RWPE2 (cell line): ENCODE measurements at regions not wholly inside any gene's neighbourhood (a gene's known extent, or its start where the extent isn't known, plus 50 kb on each side); places are given as distances from the start of the nearest gene placed in this dataset.

Source experiments
- ATAC-seq: fragments of 200-7000 bp; cut with Tn5 transposase; 3 replicates; pipeline ENCODE4 v1.9.1; 2021; ENCODE audit warnings: low read depth
- DNase-seq: peaks from one replicate; pipeline ENCODE4 v3.0.0-alpha.2; 2020; ENCODE audit warnings: low spot score
- H3K27ac ChIP-seq: fragments of 450-650 bp; 2 replicates; pipeline ENCODE4 v1.5.1; 2017; ENCODE audit warnings: mild to moderate bottlenecking; ENCODE audit not compliant: poor library complexity, severe bottlenecking
- H3K27me3 ChIP-seq: fragments of 250-450 bp; sonication (Bioruptor Pico); 2 replicates; pipeline ENCODE4 v1.5.1; 2021; ENCODE audit warnings: mild to moderate bottlenecking, moderate library complexity; ENCODE audit not compliant: insufficient read depth, poor library complexity, severe bottlenecking
- H3K36me3 ChIP-seq: fragments of 250-450 bp; sonication (Bioruptor Pico); 2 replicates; pipeline ENCODE4 v1.5.1; 2020; ENCODE audit warnings: low read depth, mild to moderate bottlenecking, moderate library complexity
- H3K4me1 ChIP-seq: fragments of 250-450 bp; sonication (Bioruptor Pico); 2 replicates; pipeline ENCODE4 v1.5.1; 2021; ENCODE audit warnings: mild to moderate bottlenecking, moderate library complexity; ENCODE audit not compliant: insufficient read depth, poor library complexity, severe bottlenecking
- H3K4me3 ChIP-seq: fragments of 250-450 bp; sonication (Bioruptor Pico); 2 replicates; pipeline ENCODE4 v1.5.1; 2021; ENCODE audit warnings: mild to moderate bottlenecking, moderate library complexity; ENCODE audit not compliant: severe bottlenecking
- H3K9me3 ChIP-seq: fragments of 250-450 bp; sonication (Bioruptor Pico); 2 replicates; pipeline ENCODE4 v1.5.1; 2021; ENCODE audit warnings: mild to moderate bottlenecking, moderate library complexity; ENCODE audit not compliant: severe bottlenecking
- TF ChIP-seq, protein P1 (sequence below): fragments of 450-650 bp; IDR thresholded peaks from one replicate; pipeline ENCODE4 v1.5.1; 2017; ENCODE audit warnings: mild to moderate bottlenecking, moderate library complexity; ENCODE audit not compliant: poor library complexity, severe bottlenecking

DNA sequence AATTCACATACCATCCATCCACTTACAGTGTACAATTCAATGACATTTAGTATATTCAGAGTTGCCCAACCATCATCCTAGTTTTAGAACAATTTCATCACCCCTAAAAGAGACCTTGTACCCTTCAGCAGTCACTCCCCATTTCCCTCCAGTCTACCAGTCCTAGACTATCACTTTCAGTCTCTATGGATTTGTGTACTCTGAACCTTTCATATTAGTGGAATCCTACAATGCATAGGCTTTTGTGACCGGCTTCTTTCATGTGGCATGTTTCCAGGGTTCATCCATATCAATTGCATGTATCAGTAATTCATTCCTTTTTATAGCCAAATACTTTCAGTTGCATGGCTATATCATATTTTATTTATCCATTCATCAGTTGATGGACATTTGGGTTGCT is 53.5 kb upstream of the SEMA3E start:
- Histone ChIP-seq H3K9me3 (no peaks in the 10 kb centered on the region), H3K27ac (no peak overlapping the region), H3K4me1 (no peaks in the 10 kb centered on the region), H3K4me3 (no peak overlapping the region), H3K27me3 (no peaks in the 10 kb centered on the region), H3K36me3 (no peaks in the 10 kb centered on the region)
- TF ChIP-seq, protein P1, sequence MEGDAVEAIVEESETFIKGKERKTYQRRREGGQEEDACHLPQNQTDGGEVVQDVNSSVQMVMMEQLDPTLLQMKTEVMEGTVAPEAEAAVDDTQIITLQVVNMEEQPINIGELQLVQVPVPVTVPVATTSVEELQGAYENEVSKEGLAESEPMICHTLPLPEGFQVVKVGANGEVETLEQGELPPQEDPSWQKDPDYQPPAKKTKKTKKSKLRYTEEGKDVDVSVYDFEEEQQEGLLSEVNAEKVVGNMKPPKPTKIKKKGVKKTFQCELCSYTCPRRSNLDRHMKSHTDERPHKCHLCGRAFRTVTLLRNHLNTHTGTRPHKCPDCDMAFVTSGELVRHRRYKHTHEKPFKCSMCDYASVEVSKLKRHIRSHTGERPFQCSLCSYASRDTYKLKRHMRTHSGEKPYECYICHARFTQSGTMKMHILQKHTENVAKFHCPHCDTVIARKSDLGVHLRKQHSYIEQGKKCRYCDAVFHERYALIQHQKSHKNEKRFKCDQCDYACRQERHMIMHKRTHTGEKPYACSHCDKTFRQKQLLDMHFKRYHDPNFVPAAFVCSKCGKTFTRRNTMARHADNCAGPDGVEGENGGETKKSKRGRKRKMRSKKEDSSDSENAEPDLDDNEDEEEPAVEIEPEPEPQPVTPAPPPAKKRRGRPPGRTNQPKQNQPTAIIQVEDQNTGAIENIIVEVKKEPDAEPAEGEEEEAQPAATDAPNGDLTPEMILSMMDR: no peak
- ATAC-seq: no peak
- DNase-seq: no peak

DNA sequence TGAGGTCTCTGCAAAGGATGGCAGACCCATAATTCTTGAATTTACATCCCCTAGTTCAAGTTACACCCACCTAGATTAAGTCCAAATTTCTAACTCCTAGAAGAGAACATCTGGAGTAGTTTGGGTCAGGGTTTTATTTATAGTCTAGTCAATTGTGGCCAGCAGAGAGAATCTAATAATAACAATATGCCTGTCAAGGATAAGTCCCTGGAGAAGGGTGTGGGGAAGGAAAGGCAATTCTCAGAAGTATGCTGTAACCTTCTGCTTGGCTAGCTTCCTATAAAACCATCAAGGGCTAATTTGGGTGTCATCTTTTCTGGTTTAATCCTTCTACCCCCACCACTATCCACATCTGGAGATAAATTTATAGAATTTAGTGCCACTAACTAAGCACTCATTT is 52.8 kb upstream of the SEMA3E start:
- Histone ChIP-seq H3K27ac (no peak overlapping the region), H3K36me3 (no peaks in the 10 kb centered on the region), H3K4me1 (no peaks in the 10 kb centered on the region), H3K4me3 (no peak overlapping the region), H3K27me3 (no peaks in the 10 kb centered on the region), H3K9me3 (no peaks in the 10 kb centered on the region)
- TF ChIP-seq, protein P1: no peak
- ATAC-seq: no peak
- DNase-seq: no peak
